ENCODE measurements at regions not wholly inside any gene's neighbourhood (a gene's known extent, or its start where the extent isn't known, plus 50 kb on each side); places are given as distances from the start of the nearest gene placed in this dataset.
A peak's percentile ranks its signal among the peaks of the same experiment; 100 is the strongest.

DNA sequence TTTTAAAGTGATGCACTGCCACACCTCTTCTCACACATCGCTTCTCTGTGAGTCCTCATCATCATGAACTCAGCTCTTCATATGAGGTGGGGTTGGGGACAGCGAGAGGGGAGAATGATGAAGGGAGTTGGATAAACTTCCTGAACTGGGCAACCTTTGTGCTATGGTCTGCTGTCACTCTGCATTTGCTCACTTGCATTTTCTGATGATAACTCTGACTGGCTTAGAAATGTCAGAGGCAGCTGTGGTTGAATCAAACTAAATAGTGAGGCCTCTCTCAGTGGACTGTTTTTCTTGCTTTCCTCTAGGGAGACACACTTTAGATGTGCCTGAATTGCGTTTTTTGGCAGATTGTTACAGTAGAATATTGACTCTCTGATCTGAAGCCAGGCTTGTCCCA is 55.2 kb upstream of the NFKBIA start:
- no peak overlapping the region for H3K4me3 ChIP-seq
- BruUV-seq (replicated peaks), result no TSS peak
- ATAC-seq (no peak), DNase-seq (ENCODE audit: low read depth, low spot score) (no peak), FAIRE-seq (no peak)
- POLR2A ChIA-PET, result no interaction called here
- H2AFZ ChIP-seq (ENCODE audit: control insufficient read depth, low read depth, low read length), result no peak overlapping the region
- in situ Hi-C loops (cut with MboI), result no loop called here
- no peaks in the 10 kb centered on the region for H3K79me2 ChIP-seq (ENCODE audit: control insufficient read depth, insufficient read depth, low read length)
- H3K36me3 ChIP-seq (ENCODE audit: control insufficient read depth in 2 of 2, insufficient read depth in 2 of 2, low read length in 1 of 2), result no peaks in the 10 kb centered on the region
- H3K9me3 ChIP-seq (replicated peaks; ENCODE audit: control insufficient read depth, insufficient read depth, low read length), result peaks cover 2% of the 10 kb centered on the region; the same call in 2 of the 3 replicates
- TF ChIP-seq, protein P1, sequence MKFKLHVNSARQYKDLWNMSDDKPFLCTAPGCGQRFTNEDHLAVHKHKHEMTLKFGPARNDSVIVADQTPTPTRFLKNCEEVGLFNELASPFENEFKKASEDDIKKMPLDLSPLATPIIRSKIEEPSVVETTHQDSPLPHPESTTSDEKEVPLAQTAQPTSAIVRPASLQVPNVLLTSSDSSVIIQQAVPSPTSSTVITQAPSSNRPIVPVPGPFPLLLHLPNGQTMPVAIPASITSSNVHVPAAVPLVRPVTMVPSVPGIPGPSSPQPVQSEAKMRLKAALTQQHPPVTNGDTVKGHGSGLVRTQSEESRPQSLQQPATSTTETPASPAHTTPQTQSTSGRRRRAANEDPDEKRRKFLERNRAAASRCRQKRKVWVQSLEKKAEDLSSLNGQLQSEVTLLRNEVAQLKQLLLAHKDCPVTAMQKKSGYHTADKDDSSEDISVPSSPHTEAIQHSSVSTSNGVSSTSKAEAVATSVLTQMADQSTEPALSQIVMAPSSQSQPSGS (IDR thresholded peaks at IDR 0.05; ENCODE audit: low read length), result no peak
- TF ChIP-seq CHD1 (IDR thresholded peaks at IDR 0.05; ENCODE audit: low read depth, low read length) (no peak), BMI1 (IDR thresholded peaks at IDR 0.05; ENCODE audit: borderline replicate concordance) (no peak)
- no peak overlapping the region for H3K9ac ChIP-seq (ENCODE audit: control insufficient read depth, insufficient read depth, low read length)
- CTCF ChIA-PET, result no interaction called here
- no peak overlapping the region for H3K4me2 ChIP-seq (ENCODE audit: control insufficient read depth, insufficient read depth)
- RAD21 ChIA-PET (ENCODE audit: unreplicated experiment), result no interaction called here
- 8% methylated on average over 3 of the region's 3 CpGs for WGBS (ENCODE audit: insufficient coverage, insufficient replicate concordance, low lambda C conversion rate, missing lambda C conversion rate)
- no peaks in the 10 kb centered on the region for H3K27me3 ChIP-seq (replicated peaks in 1 of 2; ENCODE audit: control insufficient read depth in 2 of 2, insufficient read depth in 2 of 2, low read length in 1 of 2)
- intact Hi-C loops (cut with micrococcal nuclease; ENCODE audit: unreplicated experiment), result no loop called here
- H3K27ac ChIP-seq (ENCODE audit: control insufficient read depth, insufficient read depth), result no peak overlapping the region
- H3K4me1 ChIP-seq (ENCODE audit: control insufficient read depth, insufficient read depth, low read length), result no peaks in the 10 kb centered on the region
- no peaks in the 10 kb centered on the region for H4K20me1 ChIP-seq (ENCODE audit: control insufficient read depth, insufficient read depth)
- SMC1A ChIA-PET (ENCODE audit: uncharacterized antibody, unreplicated experiment), result no interaction called here

DNA sequence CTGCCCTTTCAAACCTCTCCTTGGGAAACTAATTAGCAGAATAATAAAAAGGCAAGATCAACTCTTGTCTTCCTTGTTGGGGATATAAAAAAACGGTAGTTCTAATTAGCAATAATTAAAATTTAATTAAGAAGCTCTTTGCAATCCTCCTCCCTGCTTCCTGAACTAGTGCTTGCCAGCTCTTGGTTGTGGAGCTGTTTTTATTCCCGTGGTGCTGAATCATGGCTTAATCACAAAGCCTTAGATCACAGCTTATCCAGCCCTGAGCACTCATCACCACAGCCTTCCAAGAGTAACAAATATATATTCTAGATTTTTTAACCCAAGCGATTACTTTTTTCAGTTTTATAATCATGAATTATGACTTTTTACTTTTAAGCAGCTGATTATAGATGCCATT is 63.2 kb upstream of the INSM2 start:
- FAIRE-seq (no peak), DNase-seq (ENCODE audit: low read depth, low spot score) (no peak), ATAC-seq (no peak)
- Histone ChIP-seq H3K79me2 (ENCODE audit: control insufficient read depth, insufficient read depth, low read length) (no peaks in the 10 kb centered on the region), H3K36me3 (ENCODE audit: control insufficient read depth in 2 of 2, insufficient read depth in 2 of 2, low read length in 1 of 2) (no peaks in the 10 kb centered on the region), H3K4me2 (ENCODE audit: control insufficient read depth, insufficient read depth) (no peak overlapping the region), H4K20me1 (ENCODE audit: control insufficient read depth, insufficient read depth) (no peaks in the 10 kb centered on the region), H3K4me1 (ENCODE audit: control insufficient read depth, insufficient read depth, low read length) (no peaks in the 10 kb centered on the region), H3K4me3 (no peak overlapping the region), H3K9me3 (replicated peaks; ENCODE audit: control insufficient read depth, insufficient read depth, low read length) (no peaks in the 10 kb centered on the region), H3K27me3 (replicated peaks in 1 of 2; ENCODE audit: control insufficient read depth in 2 of 2, insufficient read depth in 2 of 2, low read length in 1 of 2) (no peaks in the 10 kb centered on the region; a peak in 2 of 4 replicates), H3K27ac (ENCODE audit: control insufficient read depth, insufficient read depth) (no peak overlapping the region), H3K9ac (ENCODE audit: control insufficient read depth, insufficient read depth, low read length) (no peak overlapping the region), H2AFZ (ENCODE audit: control insufficient read depth, low read depth, low read length) (no peak overlapping the region)
- SMC1A ChIA-PET (ENCODE audit: uncharacterized antibody, unreplicated experiment), result interaction anchor here (1.0 to 1.5 kb wide), 2 partner anchors 9 to 216 kb away, joined by 3 read pairs; no protein-coding TSS in a partner anchor
- TF ChIP-seq, protein P2, sequence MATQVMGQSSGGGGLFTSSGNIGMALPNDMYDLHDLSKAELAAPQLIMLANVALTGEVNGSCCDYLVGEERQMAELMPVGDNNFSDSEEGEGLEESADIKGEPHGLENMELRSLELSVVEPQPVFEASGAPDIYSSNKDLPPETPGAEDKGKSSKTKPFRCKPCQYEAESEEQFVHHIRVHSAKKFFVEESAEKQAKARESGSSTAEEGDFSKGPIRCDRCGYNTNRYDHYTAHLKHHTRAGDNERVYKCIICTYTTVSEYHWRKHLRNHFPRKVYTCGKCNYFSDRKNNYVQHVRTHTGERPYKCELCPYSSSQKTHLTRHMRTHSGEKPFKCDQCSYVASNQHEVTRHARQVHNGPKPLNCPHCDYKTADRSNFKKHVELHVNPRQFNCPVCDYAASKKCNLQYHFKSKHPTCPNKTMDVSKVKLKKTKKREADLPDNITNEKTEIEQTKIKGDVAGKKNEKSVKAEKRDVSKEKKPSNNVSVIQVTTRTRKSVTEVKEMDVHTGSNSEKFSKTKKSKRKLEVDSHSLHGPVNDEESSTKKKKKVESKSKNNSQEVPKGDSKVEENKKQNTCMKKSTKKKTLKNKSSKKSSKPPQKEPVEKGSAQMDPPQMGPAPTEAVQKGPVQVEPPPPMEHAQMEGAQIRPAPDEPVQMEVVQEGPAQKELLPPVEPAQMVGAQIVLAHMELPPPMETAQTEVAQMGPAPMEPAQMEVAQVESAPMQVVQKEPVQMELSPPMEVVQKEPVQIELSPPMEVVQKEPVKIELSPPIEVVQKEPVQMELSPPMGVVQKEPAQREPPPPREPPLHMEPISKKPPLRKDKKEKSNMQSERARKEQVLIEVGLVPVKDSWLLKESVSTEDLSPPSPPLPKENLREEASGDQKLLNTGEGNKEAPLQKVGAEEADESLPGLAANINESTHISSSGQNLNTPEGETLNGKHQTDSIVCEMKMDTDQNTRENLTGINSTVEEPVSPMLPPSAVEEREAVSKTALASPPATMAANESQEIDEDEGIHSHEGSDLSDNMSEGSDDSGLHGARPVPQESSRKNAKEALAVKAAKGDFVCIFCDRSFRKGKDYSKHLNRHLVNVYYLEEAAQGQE (IDR thresholded peaks at IDR 0.05; ENCODE audit: low read depth, low read length), result peak; percentile 69
- no peak for TF ChIP-seq EZH2 (IDR thresholded peaks at IDR 0.05; ENCODE audit: borderline replicate concordance, control insufficient read depth, low read depth, low read length)
- RAD21 ChIA-PET (ENCODE audit: unreplicated experiment), result no interaction called here
- intact Hi-C loops (cut with micrococcal nuclease; ENCODE audit: unreplicated experiment) (no loop called here), in situ Hi-C loops (cut with MboI) (no loop called here)
- CTCF ChIA-PET, result no interaction called here
- POLR2A ChIA-PET, result no interaction called here
- BruUV-seq (replicated peaks), result no TSS peak
- WGBS (ENCODE audit: insufficient coverage, insufficient replicate concordance, low lambda C conversion rate, missing lambda C conversion rate), result 11% methylated on average over 3 of the region's 3 CpGs

All from GM12878 (cell line).